Testis (tissue), 2 donors: ENCODE measurements at regions not wholly inside any gene's neighbourhood (a gene's known extent, or its start where the extent isn't known, plus 50 kb on each side); places are given as distances from the start of the nearest gene placed in this dataset.

Source experiments
- POLR2A ChIP-seq: fragments of 450-650 bp; IDR thresholded peaks from one replicate; pipeline ENCODE4 v1.6.1; 2017; ENCODE audit warnings: antibody characterized with exemption, mild to moderate bottlenecking, moderate library complexity
- TF ChIP-seq, protein P1 (sequence below), 3 experiments: fragments of 450-650 bp in 2 of 3; fragments of 200-600 bp in 1 of 3; sonication (generic) in 1 of 3; IDR thresholded peaks; one replicate each; pipeline ENCODE4 v1.5.1; 2016 to 2019; ENCODE audit warnings: antibody characterized with exemption in 3 of 3, mild to moderate bottlenecking in 2 of 3, moderate library complexity in 1 of 3

DNA sequence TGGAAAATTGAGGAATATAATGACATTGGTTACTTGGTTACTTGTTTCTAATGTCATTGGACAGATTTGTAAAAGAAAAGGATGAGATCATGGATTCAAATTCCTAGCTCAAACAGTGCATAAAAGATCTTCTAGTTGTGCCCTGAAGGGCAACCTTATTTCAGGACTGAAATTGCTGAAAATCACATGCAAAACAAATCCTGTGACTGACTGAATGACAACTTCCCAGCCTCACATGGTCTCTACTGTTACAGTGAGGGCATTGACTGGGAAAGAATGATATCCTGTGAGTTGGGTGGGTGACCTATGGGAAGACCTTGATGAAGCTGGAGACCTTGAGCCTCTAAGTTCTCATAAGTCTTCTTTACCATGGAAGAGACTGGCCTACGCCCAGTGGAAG, 90.4 kb upstream of the HAAO start:
- TF ChIP-seq, protein P1, sequence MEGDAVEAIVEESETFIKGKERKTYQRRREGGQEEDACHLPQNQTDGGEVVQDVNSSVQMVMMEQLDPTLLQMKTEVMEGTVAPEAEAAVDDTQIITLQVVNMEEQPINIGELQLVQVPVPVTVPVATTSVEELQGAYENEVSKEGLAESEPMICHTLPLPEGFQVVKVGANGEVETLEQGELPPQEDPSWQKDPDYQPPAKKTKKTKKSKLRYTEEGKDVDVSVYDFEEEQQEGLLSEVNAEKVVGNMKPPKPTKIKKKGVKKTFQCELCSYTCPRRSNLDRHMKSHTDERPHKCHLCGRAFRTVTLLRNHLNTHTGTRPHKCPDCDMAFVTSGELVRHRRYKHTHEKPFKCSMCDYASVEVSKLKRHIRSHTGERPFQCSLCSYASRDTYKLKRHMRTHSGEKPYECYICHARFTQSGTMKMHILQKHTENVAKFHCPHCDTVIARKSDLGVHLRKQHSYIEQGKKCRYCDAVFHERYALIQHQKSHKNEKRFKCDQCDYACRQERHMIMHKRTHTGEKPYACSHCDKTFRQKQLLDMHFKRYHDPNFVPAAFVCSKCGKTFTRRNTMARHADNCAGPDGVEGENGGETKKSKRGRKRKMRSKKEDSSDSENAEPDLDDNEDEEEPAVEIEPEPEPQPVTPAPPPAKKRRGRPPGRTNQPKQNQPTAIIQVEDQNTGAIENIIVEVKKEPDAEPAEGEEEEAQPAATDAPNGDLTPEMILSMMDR (IDR thresholded peaks at IDR 0.05) = no peak
- TF ChIP-seq POLR2A = no peak
